GM23248 (cell line): ENCODE measurements at regions not wholly inside any gene's neighbourhood (a gene's known extent, or its start where the extent isn't known, plus 50 kb on each side); places are given as distances from the start of the nearest gene placed in this dataset.

Experiments used
- EZH2 ChIP-seq: fragments of 200-600 bp; sonication (generic); IDR thresholded peaks from 2 replicates; pipeline ENCODE4 v1.6.1; 2018; ENCODE audit warnings: antibody characterized with exemption, mild to moderate bottlenecking; ENCODE audit not compliant: insufficient read depth, poor library complexity, severe bottlenecking
- EZH2phosphoT487 ChIP-seq: fragments of 200-600 bp; sonication (generic); IDR thresholded peaks from 2 replicates; pipeline ENCODE4 v1.6.1; 2018; ENCODE audit warnings: antibody characterized with exemption, moderate library complexity, mild to moderate bottlenecking, low read depth; ENCODE audit not compliant: insufficient read depth

- TF ChIP-seq EZH2phosphoT487 (no peak), EZH2 (no peak)
These were observed 119.9 kb upstream of the COL1A2 start for GRCh38 chr7:94274828-94275227.
